GM19025 (cell line): ENCODE measurements at regions not wholly inside any gene's neighbourhood (a gene's known extent, or its start where the extent isn't known, plus 50 kb on each side); places are given as distances from the start of the nearest gene placed in this dataset.

Source experiments
- ATAC-seq: cut with Tn5 transposase; IDR thresholded peaks from one replicate; pipeline ENCODE4 v1.9.1; 2021; ENCODE audit warnings: mild to moderate bottlenecking, low read depth, moderate library complexity; ENCODE audit not compliant: unreplicated experiment

DNA sequence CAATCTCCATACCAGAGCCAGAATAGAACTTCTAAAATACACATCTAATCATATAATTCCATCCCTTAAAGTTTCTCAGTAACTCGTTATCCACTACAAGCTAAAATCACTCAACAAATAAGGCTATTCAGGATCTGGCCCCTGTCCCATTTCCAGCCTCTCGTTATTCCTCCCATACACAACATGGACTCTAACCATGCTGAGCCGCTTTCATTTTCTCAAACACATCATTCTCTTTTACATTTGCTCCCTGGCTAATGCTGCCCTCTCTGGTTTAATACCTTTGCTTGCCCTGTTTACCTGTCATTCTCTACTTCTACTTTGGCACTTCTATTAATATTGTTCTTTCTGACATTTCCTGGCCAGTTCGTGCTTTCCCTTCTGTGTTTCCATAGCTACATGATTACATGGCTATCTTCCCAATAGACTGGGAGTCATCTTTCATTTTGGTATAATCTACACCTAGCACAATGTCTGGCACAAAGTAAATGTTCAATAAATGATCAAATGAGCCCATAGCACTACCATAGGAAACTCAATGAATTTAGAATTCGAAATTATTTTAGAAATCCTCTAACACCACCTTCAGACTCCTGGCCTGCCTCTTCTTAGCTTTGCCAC lies 163.6 kb upstream of the VRK2 start:
- no peak for ATAC-seq

DNA sequence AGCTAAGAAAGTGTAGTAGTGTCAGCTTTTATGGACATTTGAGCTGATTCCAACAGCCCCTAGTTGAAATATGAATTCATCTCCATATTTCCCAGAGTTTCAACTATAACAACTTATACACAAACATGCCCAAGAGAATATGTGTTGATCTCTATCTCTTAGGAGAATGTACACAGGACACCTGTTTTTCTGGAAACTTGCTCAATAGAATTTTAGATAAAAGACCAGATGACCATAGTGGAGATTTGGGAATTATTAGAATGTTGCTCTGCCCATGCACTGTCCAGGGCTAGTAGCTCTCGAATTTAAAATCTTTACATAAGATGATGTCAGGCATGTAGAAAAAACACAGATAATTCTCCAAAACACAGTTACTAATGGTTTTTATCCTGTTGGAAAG lies 162.3 kb upstream of the VRK2 start:
- ATAC-seq: no peak

DNA sequence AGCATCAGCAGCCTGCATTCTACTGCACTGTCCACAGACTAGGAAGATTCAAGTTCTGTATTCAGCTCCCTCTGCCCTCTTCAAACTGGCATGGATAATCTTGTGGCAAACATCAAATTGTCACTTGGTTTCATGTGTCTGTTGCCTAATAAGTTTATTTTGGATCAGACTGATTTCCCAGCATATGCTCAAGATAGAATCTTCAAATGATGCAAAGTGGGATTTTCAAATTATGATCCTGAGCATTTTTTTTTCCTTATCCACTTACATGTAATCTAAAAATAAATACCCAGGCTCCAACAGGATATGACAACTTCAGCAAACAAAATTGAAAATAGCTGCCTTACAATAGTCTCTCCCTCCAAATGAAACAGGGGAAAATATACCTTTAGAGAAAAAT lies 160.9 kb upstream of the VRK2 start:
- ATAC-seq: no peak

DNA sequence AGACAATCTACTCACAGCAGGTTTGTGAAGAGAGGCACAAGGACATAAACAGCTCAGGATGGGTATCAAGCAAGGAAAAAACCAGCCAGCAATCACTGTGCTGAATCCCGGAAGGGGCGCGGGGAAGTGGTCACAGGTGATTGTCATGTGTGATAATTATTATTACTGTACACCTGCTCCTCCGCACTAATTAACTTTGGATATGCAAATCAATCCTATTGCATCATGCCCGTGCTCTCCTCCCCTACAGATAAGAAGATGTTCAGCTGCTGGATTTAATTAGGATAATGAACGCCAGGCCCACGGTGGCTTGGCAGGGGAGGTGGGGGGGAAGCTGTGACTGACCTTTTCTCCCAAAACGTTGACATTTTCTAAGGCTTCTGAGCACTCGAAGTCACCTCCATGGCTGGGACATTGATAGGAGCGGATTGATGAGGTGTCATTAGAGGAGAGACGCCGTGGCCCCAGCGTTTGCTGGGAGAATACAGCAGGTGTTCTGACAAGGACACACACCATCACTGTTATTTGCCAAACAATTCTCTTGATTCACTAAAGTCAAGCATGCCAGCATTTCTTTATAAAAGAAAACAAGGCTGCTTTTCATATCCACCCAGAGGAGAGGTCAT lies 160.3 kb upstream of the VRK2 start:
- no peak for ATAC-seq

DNA sequence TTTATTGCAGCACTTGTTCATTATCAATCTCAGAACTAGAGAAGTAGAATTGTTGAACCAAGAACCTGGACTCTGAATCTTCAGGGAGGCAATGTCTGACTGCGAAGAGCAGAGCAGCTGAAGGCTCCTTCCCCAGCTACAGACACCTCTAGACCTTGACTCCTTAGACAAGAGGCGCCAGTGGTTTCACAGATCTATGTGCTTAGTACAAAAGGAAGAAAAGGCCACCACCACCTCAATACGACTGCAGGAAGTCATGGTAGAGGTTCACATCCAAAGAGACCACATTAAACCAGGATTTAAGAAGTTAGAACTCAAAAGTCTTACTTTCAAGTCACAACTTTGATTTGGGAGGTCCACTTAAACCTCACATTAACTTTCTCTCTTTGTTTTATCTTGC lies 158.1 kb upstream of the VRK2 start:
- ATAC-seq: no peak

DNA sequence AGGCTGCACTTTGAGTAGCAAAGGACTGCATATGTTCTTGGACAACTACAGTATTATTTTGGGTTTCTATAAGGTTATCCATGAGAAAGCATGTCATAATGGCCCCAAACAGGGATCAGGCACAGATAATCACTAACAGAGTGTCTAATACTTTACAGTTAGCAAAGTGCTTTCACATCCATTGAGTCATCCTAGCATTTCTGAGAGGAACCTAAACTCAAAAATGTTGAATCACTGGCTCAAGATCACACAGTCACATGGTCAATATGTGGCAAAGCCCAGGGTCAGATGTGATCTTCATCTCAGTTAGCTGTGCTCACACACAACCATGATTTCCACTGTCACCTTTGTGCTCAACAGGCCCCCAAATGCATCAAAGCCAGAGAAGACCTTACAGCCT lies 156.1 kb upstream of the VRK2 start:
- ATAC-seq: peak; percentile 38

DNA sequence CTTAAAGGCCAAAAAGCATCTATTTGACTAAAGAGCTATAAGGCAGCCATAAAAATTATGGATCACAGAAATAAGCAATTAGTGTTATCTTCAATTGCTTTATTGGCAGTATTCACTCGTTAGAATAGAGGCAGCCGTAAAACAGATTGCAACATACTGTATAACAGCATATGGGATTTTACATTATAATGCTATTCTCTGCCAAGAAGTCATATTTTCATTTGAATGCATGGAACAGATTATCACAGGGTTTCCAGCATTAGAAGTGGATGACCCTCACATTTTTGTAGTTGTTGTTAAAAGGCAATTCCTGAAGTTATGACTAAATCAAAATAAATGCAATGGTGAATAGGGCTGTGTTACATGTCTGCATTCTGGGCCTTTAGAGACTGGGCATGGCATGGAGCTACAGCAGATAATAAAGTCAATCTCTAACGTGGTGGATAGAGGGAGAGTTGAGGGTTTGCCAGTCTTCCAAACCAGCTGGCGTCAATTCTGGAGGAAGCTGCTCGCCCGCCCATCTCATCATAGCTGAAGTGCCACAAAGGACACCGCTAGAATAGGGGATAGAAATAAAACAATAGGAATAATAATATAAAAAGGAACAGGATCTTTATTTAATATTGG lies 155.4 kb upstream of the VRK2 start:
- no peak for ATAC-seq

DNA sequence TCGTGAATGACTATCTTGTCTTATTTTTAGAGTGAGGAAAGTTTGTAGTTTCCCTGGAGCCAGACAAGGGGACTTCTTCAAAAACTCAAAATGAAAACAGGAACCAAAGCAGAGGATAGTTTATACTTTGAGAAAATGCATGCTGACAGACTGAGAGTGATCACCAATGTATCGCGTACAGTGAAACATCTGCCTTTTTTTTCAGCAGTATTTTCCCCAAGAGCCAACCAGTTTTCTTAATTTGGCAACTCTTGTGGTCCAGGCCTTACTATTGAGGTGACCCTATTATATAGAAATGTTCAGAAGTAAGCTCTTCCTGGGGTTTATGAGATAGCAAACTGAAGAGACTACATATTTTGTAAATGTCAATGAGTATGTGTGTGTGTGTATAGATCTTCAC lies 153.7 kb upstream of the VRK2 start:
- peak; percentile 68 for ATAC-seq

DNA sequence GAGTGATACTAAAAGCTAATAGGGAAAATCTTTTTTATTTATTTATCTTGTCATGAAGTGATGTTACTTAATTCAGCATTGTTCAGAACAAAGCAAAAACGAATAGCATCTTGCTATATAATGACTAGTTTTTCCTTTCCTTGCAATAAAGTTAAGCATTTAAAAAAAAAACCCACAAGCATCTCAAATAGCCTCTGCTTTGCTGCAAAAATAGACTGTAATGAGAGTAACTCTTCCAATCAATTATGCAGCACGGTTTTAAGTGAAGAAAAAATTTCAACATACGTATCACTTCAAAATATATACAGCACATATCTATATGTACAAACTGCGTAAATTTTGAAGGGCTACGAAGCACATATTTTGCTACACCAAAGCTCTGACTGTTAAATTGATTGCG lies 153.3 kb upstream of the VRK2 start:
- no peak for ATAC-seq

DNA sequence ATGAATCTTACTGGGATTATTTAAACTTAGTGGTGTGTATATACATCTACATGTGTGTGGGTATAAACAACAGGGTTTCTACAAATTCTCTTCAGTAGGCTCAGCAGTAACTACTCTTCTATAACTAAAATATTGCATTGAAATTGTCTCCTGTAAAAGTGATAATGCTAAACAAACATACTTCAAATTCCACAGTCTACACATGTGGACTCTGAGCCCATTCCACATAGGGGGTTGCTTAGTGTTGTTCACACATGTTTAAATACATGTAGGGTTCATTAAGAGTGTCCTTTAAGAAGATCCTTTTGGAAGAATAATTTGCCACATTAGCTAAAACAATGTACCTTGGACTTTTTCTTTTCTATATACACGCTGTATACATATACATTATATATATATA lies 152.8 kb upstream of the VRK2 start:
- no peak for ATAC-seq

DNA sequence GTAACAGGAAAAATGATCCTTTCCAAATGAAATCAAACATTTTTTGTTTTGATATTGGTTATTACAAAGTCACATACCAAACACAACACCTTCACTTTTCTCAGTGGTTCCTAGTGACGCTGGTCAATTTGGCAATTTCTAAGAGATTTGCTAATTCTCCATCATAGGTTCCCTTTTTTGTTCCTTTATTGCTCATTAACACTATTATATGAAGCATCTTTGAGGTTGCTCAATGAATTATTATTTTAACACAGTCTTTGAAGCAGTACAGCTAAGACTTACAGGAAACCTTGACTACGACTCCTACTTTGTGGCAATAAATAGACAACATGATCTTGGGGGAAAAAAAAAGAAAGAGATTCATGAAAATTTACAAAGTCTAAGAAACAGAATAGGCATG lies 152.2 kb upstream of the VRK2 start:
- no peak for ATAC-seq

DNA sequence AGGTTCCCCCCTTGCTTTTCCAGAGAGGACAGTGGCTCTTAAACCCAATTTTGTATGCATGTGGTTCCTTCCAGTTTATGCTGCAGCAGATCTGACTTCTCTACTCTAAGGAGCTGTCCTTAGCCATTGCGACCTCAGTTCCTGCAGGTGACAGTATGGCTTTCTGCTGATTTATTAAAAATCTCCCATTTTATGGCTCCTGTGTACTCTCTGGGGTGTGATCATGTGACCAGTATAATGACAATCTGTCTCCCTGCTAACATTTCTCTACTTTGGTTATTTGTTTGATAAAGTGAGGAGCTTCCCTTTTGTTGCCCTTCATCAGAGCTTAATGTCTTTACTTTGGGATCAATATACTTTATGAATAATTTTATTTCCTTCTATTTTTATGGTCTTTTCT lies 148.7 kb upstream of the VRK2 start:
- ATAC-seq: no peak

DNA sequence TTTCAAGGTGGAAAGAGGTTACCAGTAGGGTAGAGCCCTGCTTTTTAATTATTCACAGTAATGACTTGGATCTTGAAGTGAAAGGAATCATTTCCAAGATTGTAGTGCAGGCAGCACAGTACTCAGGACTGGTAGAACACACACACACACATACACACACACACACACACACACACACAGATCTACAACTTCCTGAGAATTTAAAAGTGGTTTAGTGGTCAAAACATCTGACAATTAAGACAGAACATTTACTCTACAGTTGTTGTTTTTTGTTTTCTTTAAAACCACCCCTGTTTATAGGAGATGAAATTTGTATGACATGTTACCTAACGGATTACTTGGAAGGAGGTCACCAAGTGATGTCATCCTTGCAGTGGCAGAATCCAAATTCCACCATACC lies 146.7 kb upstream of the VRK2 start:
- ATAC-seq: no peak

DNA sequence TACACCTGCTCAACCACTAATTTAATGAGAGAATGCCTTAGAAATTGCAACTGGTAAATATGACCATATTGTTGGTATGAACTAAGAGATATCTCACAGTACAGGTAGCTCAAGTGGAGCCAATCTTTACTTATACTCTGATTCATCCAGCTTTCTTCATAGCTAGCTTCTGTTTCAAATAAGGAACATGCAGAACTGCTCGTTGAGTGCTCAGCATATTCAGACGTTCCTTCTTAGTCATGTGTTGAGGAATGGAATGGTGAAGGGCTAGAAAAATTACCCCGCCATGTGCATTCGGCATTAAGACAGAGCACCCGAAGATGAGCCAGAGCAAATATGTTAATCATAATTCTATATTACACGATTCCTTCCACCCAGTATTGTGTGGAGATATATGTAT lies 144.0 kb upstream of the VRK2 start:
- ATAC-seq: no peak

DNA sequence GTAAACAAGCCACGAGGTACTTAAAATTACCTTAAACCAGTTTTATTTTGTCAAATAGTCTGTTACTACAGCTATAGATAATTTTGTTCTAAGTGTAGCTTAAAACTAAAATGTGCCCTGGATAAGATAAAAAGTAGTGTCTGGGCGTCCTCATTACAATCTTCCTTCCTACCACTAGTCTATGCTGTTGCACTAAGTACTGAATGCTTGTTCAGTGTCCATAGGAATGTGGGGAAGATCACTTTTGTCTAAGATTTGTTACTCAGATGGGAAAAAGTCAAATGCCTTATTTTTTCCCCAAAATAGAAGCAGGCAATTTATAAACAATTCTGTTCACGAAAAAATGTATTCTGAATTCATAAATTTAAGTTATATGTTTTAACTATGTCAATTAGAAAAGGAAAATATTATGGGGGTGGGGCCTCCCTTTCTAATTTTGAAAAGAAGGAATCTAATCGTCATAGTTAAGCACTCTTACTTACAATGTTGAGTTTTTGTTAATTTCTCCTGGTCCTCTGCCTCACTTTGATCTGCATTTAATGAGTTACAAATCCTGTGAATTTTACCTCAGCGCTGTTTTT lies 140.4 kb upstream of the VRK2 start:
- ATAC-seq: peak; percentile 50

DNA sequence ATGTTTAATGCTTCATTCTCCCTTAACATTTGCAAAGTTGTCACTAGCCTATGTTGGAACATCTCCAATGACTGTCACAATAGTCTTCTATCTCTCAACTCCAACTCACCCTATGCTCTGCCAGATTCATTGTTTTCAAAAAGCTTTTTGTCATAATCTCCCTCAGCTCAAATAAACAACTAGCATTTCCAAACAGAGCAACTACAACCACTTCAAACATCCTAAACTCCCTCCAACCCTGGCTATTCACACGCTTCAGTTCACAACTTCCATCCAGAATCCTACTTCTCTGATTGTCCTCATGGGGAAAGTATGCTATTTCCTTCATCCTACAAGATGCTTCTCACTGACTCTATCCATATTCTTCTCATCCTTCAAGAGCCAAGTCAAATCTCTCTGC lies 139.2 kb upstream of the VRK2 start:
- no peak for ATAC-seq

DNA sequence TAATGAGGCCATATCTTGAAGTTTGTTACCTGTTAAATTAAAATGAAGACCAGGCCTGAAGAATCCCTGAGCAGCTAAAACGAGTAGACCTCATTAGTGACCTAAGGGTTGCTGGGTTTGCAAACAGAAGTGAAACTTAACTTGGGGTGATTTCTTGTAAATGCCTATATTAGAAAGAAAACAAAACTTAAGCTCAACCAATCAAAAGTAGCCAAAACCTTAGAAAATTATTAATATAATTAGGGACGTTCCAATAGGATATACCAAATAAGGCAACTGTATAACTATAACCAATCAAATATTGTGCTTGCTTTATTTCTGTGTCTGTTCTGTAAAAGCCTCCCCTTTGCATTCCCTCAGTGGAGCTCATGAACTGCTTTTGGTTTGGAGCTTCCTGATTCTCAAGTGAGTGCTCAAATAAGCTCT lies 137.9 kb upstream of the VRK2 start:
- peak; percentile 87 for ATAC-seq

DNA sequence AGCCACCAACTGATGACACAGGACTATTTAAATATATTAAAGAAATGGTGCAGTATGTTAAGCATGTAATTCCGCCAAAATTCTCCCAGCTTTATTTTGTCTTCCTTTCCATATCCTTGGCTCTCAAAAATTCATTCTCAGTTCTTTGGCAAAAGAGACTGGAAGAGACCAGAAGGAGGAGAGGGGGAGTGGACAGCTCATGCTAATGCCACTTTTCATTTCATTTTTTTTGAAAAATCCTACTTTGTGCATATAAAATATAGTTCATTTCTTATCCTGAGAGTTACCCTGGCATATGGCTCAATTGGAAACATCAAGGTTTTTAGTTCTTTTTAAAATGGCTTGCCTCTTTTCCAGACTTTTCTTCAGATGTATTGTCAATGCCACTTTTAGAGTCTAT lies 128.5 kb upstream of the VRK2 start:
- no peak for ATAC-seq

DNA sequence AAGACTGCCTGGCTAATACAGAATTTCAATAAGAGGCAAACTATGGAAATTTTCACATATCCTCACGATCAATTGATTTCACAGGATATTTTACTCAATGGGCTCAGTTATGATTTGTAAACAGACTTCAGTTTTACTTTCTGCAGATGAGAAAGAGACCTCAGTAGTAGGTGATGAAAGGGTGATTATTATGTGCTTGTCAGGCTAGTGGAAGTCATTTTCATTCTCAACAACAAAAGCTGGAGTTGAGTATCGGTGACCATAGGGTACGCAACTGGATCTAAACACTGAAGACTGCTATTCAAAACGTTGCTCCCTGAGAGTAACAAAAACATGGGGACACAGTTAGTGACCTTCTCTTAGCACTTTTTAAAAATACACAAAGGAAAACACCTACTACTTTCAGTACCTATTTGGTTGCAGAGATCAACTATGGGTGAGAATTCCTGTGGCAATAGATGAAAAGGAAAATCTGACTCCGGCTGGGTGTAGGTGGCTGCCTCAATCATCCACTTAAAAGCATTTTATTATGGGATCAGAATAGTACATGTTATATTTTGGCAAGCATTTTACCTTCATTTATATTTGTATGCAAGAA lies 126.2 kb upstream of the VRK2 start:
- ATAC-seq: peak; percentile 46

DNA sequence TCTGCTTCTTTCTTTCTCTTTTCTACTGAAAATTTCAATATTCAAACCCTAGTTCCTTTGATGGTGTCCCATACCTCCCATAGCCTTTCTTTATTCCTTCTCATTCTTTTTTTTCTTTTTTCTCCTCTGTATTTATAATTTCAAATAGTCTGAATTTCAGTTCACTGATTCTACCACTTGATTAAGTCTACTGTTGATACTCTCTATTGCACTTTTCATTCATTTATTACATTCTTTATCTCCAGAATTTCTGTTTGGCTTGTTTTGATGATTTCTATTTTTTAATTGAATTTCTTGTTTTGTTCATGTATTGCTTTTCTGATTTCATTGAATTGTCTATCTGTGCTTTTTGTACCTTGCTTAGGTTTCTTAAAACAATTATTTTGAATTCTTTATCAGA lies 111.9 kb upstream of the VRK2 start:
- ATAC-seq: no peak

DNA sequence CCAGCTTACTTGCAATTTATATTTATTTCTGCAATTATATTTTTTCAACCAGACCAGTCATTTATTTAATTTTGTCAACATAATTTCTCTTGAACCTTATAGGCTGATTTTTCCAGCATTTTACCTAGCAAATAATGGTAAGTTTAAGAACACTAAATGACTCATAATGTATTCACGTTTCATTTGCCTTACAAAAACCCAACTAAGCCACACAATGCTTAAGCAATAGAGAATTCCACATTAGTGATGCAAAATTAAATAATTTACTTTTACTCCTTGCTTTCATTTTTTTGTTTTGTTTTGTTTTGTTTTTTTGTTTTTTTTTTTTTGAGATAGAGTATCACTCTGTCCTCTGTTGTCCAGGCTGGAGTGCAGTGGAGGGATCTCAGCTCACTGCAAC lies 110.4 kb upstream of the VRK2 start:
- ATAC-seq: no peak

DNA sequence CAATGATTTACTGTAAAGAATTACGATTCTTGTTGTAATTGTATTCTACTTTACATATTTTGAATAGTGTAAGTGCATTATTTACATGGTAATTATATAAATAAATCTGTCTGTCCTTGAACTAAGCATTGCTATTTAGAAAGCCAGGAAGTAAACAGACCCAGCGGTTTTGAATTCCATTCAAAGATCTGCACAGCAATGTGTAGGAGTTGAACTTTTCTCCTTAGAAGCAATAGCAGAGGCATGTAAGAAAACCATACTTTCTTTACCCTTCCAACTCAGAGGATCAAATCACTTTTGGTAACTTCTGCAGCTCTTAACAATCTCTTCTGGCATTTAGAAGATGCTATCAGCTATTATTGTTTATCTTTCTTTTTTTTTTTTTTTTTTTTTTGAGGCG lies 109.2 kb upstream of the VRK2 start:
- no peak for ATAC-seq
